SK-N-SH (cell line): ENCODE measurements at regions not wholly inside any gene's neighbourhood (a gene's known extent, or its start where the extent isn't known, plus 50 kb on each side); places are given as distances from the start of the nearest gene placed in this dataset.

ENCODE experiments used
- CTCF ChIA-PET: fragments of 300-600, 350-600 bp; formaldehyde crosslinking; extraction: SDS; loops from one replicate; lab custom pipeline; 2021; lab: Yijun Ruan, JAX
- POLR2A ChIA-PET: fragments of 350-600 bp; sonication (Branson Sonifier 250); formaldehyde crosslinking; extraction: SDS; loops from one replicate; lab custom pipeline; 2020; ENCODE audit warnings: antibody characterized with exemption, inconsistent platforms; lab: Yijun Ruan, JAX
- DNase-seq: peaks from one replicate; pipeline ENCODE4 v3.0.0; 2012
- H2AFZ ChIP-seq: fragments of 200-600 bp; sonication (generic); 2 replicates; pipeline ENCODE4 v1.8.1; 2016; ENCODE audit warnings: antibody characterized with exemption, mild to moderate bottlenecking, low read depth
- H3F3A ChIP-seq: fragments of 200-600 bp; sonication (generic); replicated peaks from 2 replicates; pipeline ENCODE3; 2016; ENCODE audit warnings: antibody characterized with exemption, mild to moderate bottlenecking; ENCODE audit not compliant: insufficient read depth
- H3K27ac ChIP-seq, 2 experiments: fragments of 200-500 bp in 1 of 2; fragments of 200-600 bp in 1 of 2; sonication (Bioruptor generic) in 1 of 2; sonication (generic), shearing (Covaris generic) in 1 of 2; 2 replicates each; pipeline versions ENCODE4 v1.5.1 to v1.6.1; 2014 to 2016; ENCODE audit warnings: low read depth in 2 of 2, inconsistent platforms in 1 of 2, low read length in 1 of 2, mild to moderate bottlenecking in 1 of 2, mixed read lengths in 1 of 2
- H3K27me3 ChIP-seq: fragments of 200-600 bp; sonication (generic), shearing (Covaris generic); 2 replicates; pipeline ENCODE4 v1.6.1; 2016; ENCODE audit warnings: mixed run types; ENCODE audit not compliant: insufficient read depth
- H3K36me3 ChIP-seq, 2 experiments: fragments of 200-500 bp in 1 of 2; fragments of 200-600 bp in 1 of 2; sonication (Bioruptor generic) in 1 of 2; sonication (generic) in 1 of 2; replicated peaks in 1 of 2; 2 replicates each; pipeline versions ENCODE3 to v1.5.1; 2014 to 2016; ENCODE audit warnings: low read length in 1 of 2, mild to moderate bottlenecking in 1 of 2; ENCODE audit not compliant: insufficient read depth in 2 of 2, control insufficient read depth in 1 of 2
- H3K4me1 ChIP-seq, 2 experiments: fragments of 200-500 bp in 1 of 2; fragments of 200-600 bp in 1 of 2; sonication (Bioruptor generic) in 1 of 2; sonication (generic), shearing (Covaris generic) in 1 of 2; 2 replicates each; pipeline versions ENCODE4 v1.5.1 to v1.6.1; 2014 to 2016; ENCODE audit warnings: low read depth in 1 of 2, low read length in 1 of 2, mixed run types in 1 of 2; ENCODE audit not compliant: insufficient read depth in 2 of 2, control insufficient read depth in 1 of 2
- H3K4me2 ChIP-seq: fragments of 200-600 bp; sonication (generic), shearing (Covaris generic); 2 replicates; pipeline ENCODE4 v1.6.1; 2017; ENCODE audit warnings: mixed run types
- H3K4me3 ChIP-seq, 2 experiments: fragments of 200-500 bp in 1 of 2; fragments of 200-600 bp in 1 of 2; sonication (Bioruptor generic) in 1 of 2; sonication (generic), shearing (Covaris generic) in 1 of 2; 2 replicates each; pipeline versions ENCODE4 v1.5.1 to v1.8.1; 2014 to 2016; ENCODE audit warnings: low read depth in 2 of 2, inconsistent platforms in 1 of 2, low read length in 1 of 2, mild to moderate bottlenecking in 1 of 2, mixed read lengths in 1 of 2, moderate library complexity in 1 of 2
- H3K79me2 ChIP-seq: fragments of 200-600 bp; sonication (generic); 2 replicates; pipeline ENCODE4 v1.8.1; 2017; ENCODE audit warnings: mild to moderate bottlenecking; ENCODE audit not compliant: insufficient read depth
- H3K9ac ChIP-seq: fragments of 200-600 bp; sonication (generic); 2 replicates; pipeline ENCODE4 v1.6.1; 2017; ENCODE audit warnings: mixed run types
- H3K9me2 ChIP-seq: fragments of 200-600 bp; sonication (generic); 2 replicates; pipeline ENCODE4 v1.6.1; 2017; ENCODE audit warnings: mixed run types
- H3K9me3 ChIP-seq: fragments of 200-600 bp; sonication (generic); 2 replicates; pipeline ENCODE4 v1.6.1; 2017; ENCODE audit warnings: mixed run types, mild to moderate bottlenecking, moderate library complexity
- H4K20me1 ChIP-seq: fragments of 200-600 bp; sonication (generic); 2 replicates; pipeline ENCODE4 v1.6.1; 2017; ENCODE audit warnings: mild to moderate bottlenecking, mixed run types; ENCODE audit not compliant: insufficient read depth
- CHD2 ChIP-seq: fragments of 150-350 bp; IDR thresholded peaks from 2 replicates; pipeline ENCODE4 v1.6.1; 2018; ENCODE audit warnings: low read length; ENCODE audit not compliant: partially characterized antibody
- CTCF ChIP-seq: fragments of 200-600 bp; sonication (generic); IDR thresholded peaks from 2 replicates; pipeline ENCODE4 v1.6.1; 2017; ENCODE audit warnings: antibody characterized with exemption, mild to moderate bottlenecking, moderate library complexity
- ELF1 ChIP-seq: IDR thresholded peaks from 2 replicates; pipeline ENCODE4 v1.4.0; 2012
- FOSL2 ChIP-seq: IDR thresholded peaks from 2 replicates; pipeline ENCODE4 v1.4.0; 2012; ENCODE audit warnings: low read depth, mild to moderate bottlenecking, moderate library complexity, borderline replicate concordance
- FOXM1 ChIP-seq: IDR thresholded peaks from 2 replicates; pipeline ENCODE4 v1.4.0; 2012; ENCODE audit warnings: low read depth, mild to moderate bottlenecking
- GABPA ChIP-seq: IDR thresholded peaks from 2 replicates; pipeline ENCODE4 v1.4.0; 2012; ENCODE audit warnings: low read depth, mild to moderate bottlenecking
- GATA2 ChIP-seq: sonication (generic); formaldehyde crosslinking; IDR thresholded peaks from 2 replicates; pipeline ENCODE4 v1.5.0; 2020; ENCODE audit warnings: mild to moderate bottlenecking, missing genetic modification reagents
- IRF3 ChIP-seq: fragments of 150-350 bp; IDR thresholded peaks from 2 replicates; pipeline ENCODE4 v1.6.1; 2016; ENCODE audit warnings: mild to moderate bottlenecking, low read depth, low read length
- MXI1 ChIP-seq: IDR thresholded peaks from 2 replicates; pipeline ENCODE4 v1.6.1; 2012; ENCODE audit warnings: mild to moderate bottlenecking, low read depth, low read length, improper control_type of control experiment
- SIN3A ChIP-seq: IDR thresholded peaks from 2 replicates; pipeline ENCODE4 v1.6.1; 2012; ENCODE audit warnings: low read depth, mild to moderate bottlenecking, low read length, moderate library complexity, borderline replicate concordance
- TAF1 ChIP-seq: IDR thresholded peaks from 2 replicates; pipeline ENCODE4 v1.6.1; 2012; ENCODE audit warnings: low read depth, mild to moderate bottlenecking, low read length, moderate library complexity, borderline replicate concordance
- TCF12 ChIP-seq: IDR thresholded peaks from 2 replicates; pipeline ENCODE4 v1.4.0; 2012
- TEAD4 ChIP-seq: IDR thresholded peaks from 2 replicates; pipeline ENCODE4 v1.4.0; 2012; ENCODE audit warnings: mild to moderate bottlenecking, borderline replicate concordance; ENCODE audit not compliant: insufficient read depth
- USF1 ChIP-seq: IDR thresholded peaks from 2 replicates; pipeline ENCODE4 v1.4.0; 2012; ENCODE audit warnings: low read depth, borderline replicate concordance
- WGBS: methylation state at CpG from one replicate; pipeline ENCODE4 v1.1.6; 2017; ENCODE audit warnings: low lambda C conversion rate; 5-methylcytosine and 5-hydroxymethylcytosine counted together
- TF ChIP-seq, protein P1 (sequence below): IDR thresholded peaks from 2 replicates; pipeline ENCODE4 v1.4.0; 2012; ENCODE audit warnings: low read depth, borderline replicate concordance
- TF ChIP-seq, protein P2 (sequence below): IDR thresholded peaks from 2 replicates; pipeline ENCODE4 v1.4.0; 2012; ENCODE audit warnings: low read depth

DNA sequence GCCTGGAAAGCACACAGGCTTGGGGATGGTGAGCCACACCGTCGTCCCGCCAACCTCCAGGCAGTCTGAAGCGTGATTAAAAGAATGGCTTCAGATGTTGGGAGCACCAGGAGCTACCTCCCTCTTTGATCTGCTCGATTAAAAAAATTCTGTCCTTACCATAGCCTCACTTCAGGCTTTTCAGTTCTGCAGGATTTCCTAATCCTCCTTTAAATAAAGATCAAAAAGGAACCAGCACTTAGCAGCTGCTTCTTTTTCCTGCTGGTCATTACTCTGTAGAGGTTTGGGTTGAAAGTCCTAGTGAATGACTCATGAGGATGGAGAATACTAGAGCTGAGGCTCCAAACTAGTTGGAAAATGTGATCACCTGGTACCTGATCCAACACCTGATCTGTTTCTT is 71.9 kb upstream of the C1orf174 start:
- H3K27ac ChIP-seq = no peak overlapping the region
- no peaks in the 10 kb centered on the region for H3K36me3 ChIP-seq
- H3K4me2 ChIP-seq = no peak overlapping the region
- no peaks in the 10 kb centered on the region for H3K79me2 ChIP-seq
- no peak overlapping the region for H3K9ac ChIP-seq
- H2AFZ ChIP-seq = no peak overlapping the region
- no peak overlapping the region for H3K4me3 ChIP-seq
- POLR2A ChIA-PET = no interaction called here
- no peak for DNase-seq
- TF ChIP-seq, protein P1, sequence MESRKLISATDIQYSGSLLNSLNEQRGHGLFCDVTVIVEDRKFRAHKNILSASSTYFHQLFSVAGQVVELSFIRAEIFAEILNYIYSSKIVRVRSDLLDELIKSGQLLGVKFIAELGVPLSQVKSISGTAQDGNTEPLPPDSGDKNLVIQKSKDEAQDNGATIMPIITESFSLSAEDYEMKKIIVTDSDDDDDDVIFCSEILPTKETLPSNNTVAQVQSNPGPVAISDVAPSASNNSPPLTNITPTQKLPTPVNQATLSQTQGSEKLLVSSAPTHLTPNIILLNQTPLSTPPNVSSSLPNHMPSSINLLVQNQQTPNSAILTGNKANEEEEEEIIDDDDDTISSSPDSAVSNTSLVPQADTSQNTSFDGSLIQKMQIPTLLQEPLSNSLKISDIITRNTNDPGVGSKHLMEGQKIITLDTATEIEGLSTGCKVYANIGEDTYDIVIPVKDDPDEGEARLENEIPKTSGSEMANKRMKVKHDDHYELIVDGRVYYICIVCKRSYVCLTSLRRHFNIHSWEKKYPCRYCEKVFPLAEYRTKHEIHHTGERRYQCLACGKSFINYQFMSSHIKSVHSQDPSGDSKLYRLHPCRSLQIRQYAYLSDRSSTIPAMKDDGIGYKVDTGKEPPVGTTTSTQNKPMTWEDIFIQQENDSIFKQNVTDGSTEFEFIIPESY = no peak
- TF ChIP-seq CHD2 (no peak), MXI1 (no peak), CTCF (no peak), FOSL2 (no peak), FOXM1 (no peak)
- H3K9me3 ChIP-seq = no peaks in the 10 kb centered on the region
- H3K27me3 ChIP-seq = no peaks in the 10 kb centered on the region
- H3F3A ChIP-seq = no peaks in the 10 kb centered on the region
- H3K4me1 ChIP-seq = no peaks in the 10 kb centered on the region
- no peaks in the 10 kb centered on the region for H3K9me2 ChIP-seq
- WGBS = 35% methylated on average over 5 of the region's 5 CpGs
- CTCF ChIA-PET = no interaction called here
- no peaks in the 10 kb centered on the region for H4K20me1 ChIP-seq

DNA sequence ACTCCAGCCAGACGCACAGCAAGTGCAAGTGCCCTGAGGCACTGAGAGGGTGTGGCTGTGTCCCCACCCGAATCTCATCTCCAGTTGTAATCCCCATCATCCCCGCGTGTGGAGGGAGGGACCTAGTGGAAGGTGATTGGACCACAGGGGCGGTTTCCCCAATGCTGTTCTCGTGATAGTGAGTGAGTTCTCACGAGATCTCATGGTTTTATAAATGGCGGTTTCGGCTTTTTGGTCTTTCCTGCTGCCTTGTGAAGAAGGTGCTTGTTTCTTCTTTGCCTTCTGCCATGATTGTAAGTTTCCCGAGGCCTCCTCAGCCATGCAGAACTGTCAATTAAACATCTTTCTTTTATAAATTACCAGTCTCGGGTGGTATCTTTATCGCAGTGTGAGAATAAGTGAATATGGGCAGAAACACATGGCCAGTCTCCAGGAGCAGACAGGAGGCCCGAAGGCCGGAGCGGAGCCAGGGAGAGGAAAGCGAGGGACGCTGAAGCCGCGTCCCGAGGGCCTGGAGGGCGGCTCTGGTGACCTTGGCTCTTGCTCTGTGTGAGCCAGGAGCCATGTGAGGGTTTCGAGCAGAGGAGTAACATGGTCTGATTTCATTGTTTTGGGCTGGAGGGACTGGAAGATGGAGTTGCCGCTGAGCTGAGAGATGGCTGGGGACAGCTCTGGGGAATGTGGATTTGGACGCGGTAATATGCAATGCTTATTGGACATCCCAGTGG is 76.0 kb upstream of the C1orf174 start:
- no peaks in the 10 kb centered on the region for H3K9me3 ChIP-seq
- no peak overlapping the region for H2AFZ ChIP-seq
- TF ChIP-seq MXI1 = no peak
- TF ChIP-seq, protein P2, sequence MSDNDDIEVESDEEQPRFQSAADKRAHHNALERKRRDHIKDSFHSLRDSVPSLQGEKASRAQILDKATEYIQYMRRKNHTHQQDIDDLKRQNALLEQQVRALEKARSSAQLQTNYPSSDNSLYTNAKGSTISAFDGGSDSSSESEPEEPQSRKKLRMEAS = no peak
- no peak for TF ChIP-seq IRF3
- TF ChIP-seq TCF12 = no peak
- TF ChIP-seq TEAD4 = no peak
- TF ChIP-seq TAF1 = no peak
- no peak for TF ChIP-seq GABPA
- TF ChIP-seq CTCF = no peak
- TF ChIP-seq GATA2 (CRISPR knock-in tag) = no peak
- TF ChIP-seq FOSL2 = no peak
- TF ChIP-seq ELF1 = no peak
- TF ChIP-seq SIN3A = no peak
- TF ChIP-seq USF1 = no peak
- no peak for TF ChIP-seq FOXM1
- TF ChIP-seq, all 33 proteins: peak for 0
- no peak overlapping the region for H3K27ac ChIP-seq
- H3F3A ChIP-seq = no peaks in the 10 kb centered on the region
- no peaks in the 10 kb centered on the region for H3K79me2 ChIP-seq
- H3K4me1 ChIP-seq = no peaks in the 10 kb centered on the region
- ChIA-PET POLR2A (no interaction called here), CTCF (no interaction called here)
- H3K9ac ChIP-seq = no peak overlapping the region
- H4K20me1 ChIP-seq = no peaks in the 10 kb centered on the region
- H3K4me2 ChIP-seq = no peak overlapping the region
- 54% methylated on average over 22 of the region's 25 CpGs for WGBS
- H3K4me3 ChIP-seq = no peak overlapping the region
- H3K36me3 ChIP-seq = no peaks in the 10 kb centered on the region
- no peak for DNase-seq
- H3K9me2 ChIP-seq = no peaks in the 10 kb centered on the region
- H3K27me3 ChIP-seq = no peaks in the 10 kb centered on the region
